ENCODE measurements at regions not wholly inside any gene's neighbourhood (a gene's known extent, or its start where the extent isn't known, plus 50 kb on each side); places are given as distances from the start of the nearest gene placed in this dataset.
"Not testable (repeated sequence)": the region's sequence is repeated elsewhere in the genome, so short reads cannot be mapped to it uniquely, and the experiment has no call there.

- DNase-seq = no peak
Observed at GRCh38 chr3:145671121-145671520, 489.9 kb downstream of the PLOD2 start.

GRCh38 chr3:145673838-145674237, 487.1 kb downstream of the PLOD2 start:
- DNase-seq = no peak

- DNase-seq = no peak
Observed at GRCh38 chr3:145678401-145678800, 482.6 kb downstream of the PLOD2 start.

GRCh38 chr3:145681181-145681580, 479.8 kb downstream of the PLOD2 start:
- DNase-seq = no peak

GRCh38 chr3:145687978-145688377, 473.0 kb downstream of the PLOD2 start:
- DNase-seq = not testable (repeated sequence)

GRCh38 chr3:145692751-145693150, 468.2 kb downstream of the PLOD2 start:
- no peak for DNase-seq

GRCh38 chr3:145696011-145696410, 465.0 kb downstream of the PLOD2 start:
- DNase-seq = no peak

- no peak for DNase-seq
Observed at GRCh38 chr3:145698250-145698649, 462.7 kb downstream of the PLOD2 start.

- no peak for DNase-seq
Observed at GRCh38 chr3:145698749-145699148, 462.2 kb downstream of the PLOD2 start.

GRCh38 chr3:145704020-145704419, 457.0 kb downstream of the PLOD2 start:
- no peak for DNase-seq

GRCh38 chr3:145709779-145710178, 451.2 kb downstream of the PLOD2 start:
- DNase-seq = not testable (repeated sequence)

- no peak for DNase-seq
Observed at GRCh38 chr3:145716519-145716918, 444.5 kb downstream of the PLOD2 start.

- no peak for DNase-seq
Observed at GRCh38 chr3:145719114-145719513, 441.9 kb downstream of the PLOD2 start.

- no peak for DNase-seq
Observed at GRCh38 chr3:145721273-145721805, 439.6 kb downstream of the PLOD2 start.

- no peak for DNase-seq
Observed at GRCh38 chr3:145721815-145722214, 439.2 kb downstream of the PLOD2 start.

- DNase-seq = no peak
Observed at GRCh38 chr3:145727476-145727875, 433.5 kb downstream of the PLOD2 start.

GRCh38 chr3:145735631-145736030, 425.4 kb downstream of the PLOD2 start:
- no peak for DNase-seq

GRCh38 chr3:145737952-145738351, 423.0 kb downstream of the PLOD2 start:
- DNase-seq = no peak

- DNase-seq = no peak
Observed at GRCh38 chr3:145739926-145740325, 421.1 kb downstream of the PLOD2 start.

GRCh38 chr3:145750657-145751056, 410.3 kb downstream of the PLOD2 start:
- DNase-seq = no peak

- no peak for DNase-seq
Observed at GRCh38 chr3:145752576-145752975, 408.4 kb downstream of the PLOD2 start.

GRCh38 chr3:145754605-145755289, 406.2 kb downstream of the PLOD2 start:
- DNase-seq = no peak

- no peak for DNase-seq
Observed at GRCh38 chr3:145760036-145760435, 400.9 kb downstream of the PLOD2 start.

GRCh38 chr3:145767909-145768308, 393.1 kb downstream of the PLOD2 start:
- no peak for DNase-seq

- peak; percentile 69 for DNase-seq
Observed at GRCh38 chr3:145776782-145777408, 384.1 kb downstream of the PLOD2 start.
